HepG2 (cell line): ENCODE measurements at regions not wholly inside any gene's neighbourhood (a gene's known extent, or its start where the extent isn't known, plus 50 kb on each side); places are given as distances from the start of the nearest gene placed in this dataset.

ENCODE experiments used
- CREB3 ChIP-seq: sonication (generic); formaldehyde crosslinking; IDR thresholded peaks from 2 replicates; pipeline ENCODE4 v1.5.0; 2020; ENCODE audit warnings: missing genetic modification reagents
- CTCF ChIP-seq: sonication (generic); formaldehyde crosslinking; IDR thresholded peaks from 2 replicates; pipeline ENCODE4 v1.5.0; 2020; ENCODE audit warnings: mild to moderate bottlenecking, missing genetic modification reagents, moderate library complexity
- EP300 ChIP-seq, 3 experiments: sonication (generic) in 1 of 3; formaldehyde crosslinking in 1 of 3; IDR thresholded peaks; 2 replicates each; pipeline versions ENCODE4 v1.5.1 to v1.6.1; 2011 to 2020; ENCODE audit warnings: low read depth in 2 of 3, low read length in 2 of 3, borderline replicate concordance in 1 of 3, improper control_type of control experiment in 1 of 3, mild to moderate bottlenecking in 1 of 3, missing genetic modification reagents in 1 of 3, moderate library complexity in 1 of 3
- HMGXB4 ChIP-seq, 2 experiments: sonication (generic) in 1 of 2; formaldehyde crosslinking in 1 of 2; IDR thresholded peaks; 2 replicates each; pipeline versions ENCODE4 v1.4.0 to v1.6.1; 2018 to 2020; ENCODE audit warnings: missing genetic modification reagents in 2 of 2, borderline replicate concordance in 1 of 2, low read depth in 1 of 2, mild to moderate bottlenecking in 1 of 2, missing biosample characterization in 1 of 2
- HNRNPH1 ChIP-seq: fragments of 200-400 bp; formaldehyde crosslinking; optimal IDR thresholded peaks from 2 replicates; pipeline ENCODE3; 2017; ENCODE audit warnings: mild to moderate bottlenecking, low read depth, low read length
- JUND ChIP-seq: sonication (generic); formaldehyde crosslinking; IDR thresholded peaks from 2 replicates; pipeline ENCODE4 v1.8.0; 2022; ENCODE audit warnings: mild to moderate bottlenecking, missing genetic modification reagents
- KDM1A ChIP-seq: IDR thresholded peaks from 2 replicates; pipeline ENCODE4 v1.6.1; 2016; ENCODE audit warnings: missing compliant biosample characterization
- MYC ChIP-seq: sonication (generic); formaldehyde crosslinking; IDR thresholded peaks from 2 replicates; pipeline ENCODE4 v1.9.0; 2021; ENCODE audit warnings: missing genetic modification reagents, borderline replicate concordance
- ZNF549 ChIP-seq: sonication (generic); formaldehyde crosslinking; IDR thresholded peaks from 2 replicates; pipeline ENCODE4 v1.5.0; 2020; ENCODE audit warnings: missing genetic modification reagents

GRCh38 chr12:90773491-90773890 lies 181.5 kb downstream of the CCER1 start:
- TF ChIP-seq MYC (CRISPR knock-in tag) (no peak), ZNF549 (CRISPR knock-in tag) (no peak), JUND (CRISPR knock-in tag) (no peak), HNRNPH1 (no peak), HMGXB4 (CRISPR knock-in tag; IDR thresholded peaks at IDR 0.05; ENCODE audit: borderline replicate concordance in 1 of 2, low read depth in 1 of 2) (no peak), EP300 (IDR thresholded peaks at IDR 0.05; ENCODE audit: low read depth in 2 of 2, low read length in 2 of 2) (no peak), EP300 (CRISPR knock-in tag; IDR thresholded peaks at IDR 0.05; ENCODE audit: borderline replicate concordance) (no peak), KDM1A (CRISPR knock-in tag) (no peak), CREB3 (CRISPR knock-in tag) (no peak), CTCF (CRISPR knock-in tag) (no peak)
